Superior temporal gyrus (tissue), 1 donor: ENCODE measurements at regions not wholly inside any gene's neighbourhood (a gene's known extent, or its start where the extent isn't known, plus 50 kb on each side); places are given as distances from the start of the nearest gene placed in this dataset.

Experiments used
- DNase-seq: peaks from one replicate; pipeline ENCODE4 v3.0.0-alpha.2; 2016; ENCODE audit errors: extremely low spot score

GRCh38 chr3:77868725-77869124 is 828.8 kb downstream of the ROBO2 start:
- DNase-seq: no peak

- DNase-seq: no peak
These were observed 829.5 kb downstream of the ROBO2 start for GRCh38 chr3:77869423-77869822.

GRCh38 chr3:77871436-77871835 is 831.5 kb downstream of the ROBO2 start:
- DNase-seq: no peak

GRCh38 chr3:77873598-77873997 is 833.7 kb downstream of the ROBO2 start:
- DNase-seq: no peak

GRCh38 chr3:77885381-77885780 is 845.5 kb downstream of the ROBO2 start:
- DNase-seq: no peak

GRCh38 chr3:77887611-77888010 is 847.7 kb downstream of the ROBO2 start:
- DNase-seq: no peak

GRCh38 chr3:77889616-77890015 is 849.7 kb downstream of the ROBO2 start:
- DNase-seq: no peak

- DNase-seq: no peak
These were observed 858.7 kb downstream of the ROBO2 start for GRCh38 chr3:77898621-77899020.

- DNase-seq: no peak
These were observed 862.8 kb downstream of the ROBO2 start for GRCh38 chr3:77902675-77903074.

- DNase-seq: no peak
These were observed 866.3 kb downstream of the ROBO2 start for GRCh38 chr3:77906102-77906709.

- no peak for DNase-seq
These were observed 873.8 kb downstream of the ROBO2 start for GRCh38 chr3:77913524-77914174.

- no peak for DNase-seq
These were observed 875.4 kb downstream of the ROBO2 start for GRCh38 chr3:77915336-77915735.

GRCh38 chr3:77917225-77917624 is 877.3 kb downstream of the ROBO2 start:
- DNase-seq: no peak

- no peak for DNase-seq
These were observed 879.3 kb downstream of the ROBO2 start for GRCh38 chr3:77919244-77919643.

GRCh38 chr3:77931255-77932009 is 891.5 kb downstream of the ROBO2 start:
- DNase-seq: peak; percentile 38

- DNase-seq: no peak
These were observed 893.0 kb downstream of the ROBO2 start for GRCh38 chr3:77932926-77933325.

- no peak for DNase-seq
These were observed 894.0 kb downstream of the ROBO2 start for GRCh38 chr3:77933926-77934325.

GRCh38 chr3:77935418-77935817 is 895.5 kb downstream of the ROBO2 start:
- no peak for DNase-seq

GRCh38 chr3:77939726-77940125 is 899.8 kb downstream of the ROBO2 start:
- no peak for DNase-seq

GRCh38 chr3:77943598-77943997 is 903.7 kb downstream of the ROBO2 start:
- no peak for DNase-seq

GRCh38 chr3:77945320-77945719 is 905.4 kb downstream of the ROBO2 start:
- no peak for DNase-seq

GRCh38 chr3:77947671-77948070 is 907.8 kb downstream of the ROBO2 start:
- DNase-seq: no peak

GRCh38 chr3:77967621-77968020 is 927.7 kb downstream of the ROBO2 start:
- no peak for DNase-seq
